ENCODE measurements at regions not wholly inside any gene's neighbourhood (a gene's known extent, or its start where the extent isn't known, plus 50 kb on each side); places are given as distances from the start of the nearest gene placed in this dataset.

GRCh38 chr18:51645607-51646006, 448.1 kb upstream of the MEX3C start:
- no peaks in the 10 kb centered on the region for H3K36me3 ChIP-seq (ENCODE audit: control insufficient read depth, low read length)
- H3K27me3 ChIP-seq (ENCODE audit: control insufficient read depth, low read length): no peaks in the 10 kb centered on the region
- no peak overlapping the region for H3K4me3 ChIP-seq (ENCODE audit: low read length)
- no peaks in the 10 kb centered on the region for H3K9me3 ChIP-seq (ENCODE audit: control insufficient read depth, insufficient read depth, low read length)
- H3K27ac ChIP-seq (ENCODE audit: low read depth, low read length): no peak overlapping the region
- H3K79me2 ChIP-seq (ENCODE audit: control insufficient read depth, low read length): no peaks in the 10 kb centered on the region
- H4K20me1 ChIP-seq (ENCODE audit: control insufficient read depth, insufficient read depth, low read depth, low read length): no peaks in the 10 kb centered on the region
- H3K9me2 ChIP-seq (replicated peaks; ENCODE audit: control insufficient read depth, low read length): no peaks in the 10 kb centered on the region
- no peaks in the 10 kb centered on the region for H3F3A ChIP-seq (ENCODE audit: control insufficient read depth, insufficient read depth)
- TF ChIP-seq CTCF (IDR thresholded peaks at IDR 0.05; ENCODE audit: low read depth, low read length, poor library complexity, severe bottlenecking) (no peak), EZH2phosphoT487 (IDR thresholded peaks at IDR 0.05; ENCODE audit: borderline replicate concordance, low read length) (no peak)
- no peak overlapping the region for H3K4me2 ChIP-seq (ENCODE audit: low read length)
- H3K4me1 ChIP-seq (ENCODE audit: control insufficient read depth, low read length): no peaks in the 10 kb centered on the region

- Histone ChIP-seq H3K27me3 (ENCODE audit: control insufficient read depth, low read length) (no peaks in the 10 kb centered on the region), H3K27ac (ENCODE audit: low read depth, low read length) (no peak overlapping the region), H3K9me2 (replicated peaks; ENCODE audit: control insufficient read depth, low read length) (no peaks in the 10 kb centered on the region), H3K4me2 (ENCODE audit: low read length) (no peak overlapping the region), H3K4me3 (ENCODE audit: low read length) (no peak overlapping the region), H3K9me3 (ENCODE audit: control insufficient read depth, insufficient read depth, low read length) (no peaks in the 10 kb centered on the region), H3F3A (ENCODE audit: control insufficient read depth, insufficient read depth) (no peaks in the 10 kb centered on the region), H3K36me3 (ENCODE audit: control insufficient read depth, low read length) (no peaks in the 10 kb centered on the region), H3K4me1 (ENCODE audit: control insufficient read depth, low read length) (no peaks in the 10 kb centered on the region), H4K20me1 (ENCODE audit: control insufficient read depth, insufficient read depth, low read depth, low read length) (no peaks in the 10 kb centered on the region), H3K79me2 (ENCODE audit: control insufficient read depth, low read length) (no peaks in the 10 kb centered on the region)
- TF ChIP-seq EZH2phosphoT487 (IDR thresholded peaks at IDR 0.05; ENCODE audit: borderline replicate concordance, low read length) (no peak), CTCF (IDR thresholded peaks at IDR 0.05; ENCODE audit: low read depth, low read length, poor library complexity, severe bottlenecking) (no peak)
Observed at GRCh38 chr18:51647346-51647745, 449.9 kb upstream of the MEX3C start.

DNA sequence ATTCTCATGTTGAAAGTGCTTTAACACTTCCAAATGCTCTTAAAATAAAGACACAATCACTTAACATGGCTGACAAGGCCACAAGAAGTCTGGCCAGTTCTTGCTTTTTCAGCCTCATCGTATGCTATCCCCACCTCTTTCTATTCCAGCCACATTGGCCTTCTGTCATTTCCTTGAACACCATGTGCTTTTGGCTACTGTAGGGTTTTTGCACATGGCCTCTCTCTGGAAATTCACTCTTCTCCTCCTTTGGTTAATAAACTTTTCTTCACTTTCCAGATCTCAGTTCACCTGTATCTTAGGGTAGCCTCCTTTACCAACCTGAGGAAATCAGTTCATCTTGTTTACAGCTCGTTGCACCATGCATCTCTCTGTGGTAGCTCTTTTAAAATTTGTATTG, 450.5 kb upstream of the MEX3C start:
- Histone ChIP-seq H3K4me1 (ENCODE audit: control insufficient read depth, low read length) (no peaks in the 10 kb centered on the region), H3F3A (ENCODE audit: control insufficient read depth, insufficient read depth) (no peaks in the 10 kb centered on the region), H3K9me3 (ENCODE audit: control insufficient read depth, insufficient read depth, low read length) (no peaks in the 10 kb centered on the region), H3K27me3 (ENCODE audit: control insufficient read depth, low read length) (no peaks in the 10 kb centered on the region), H3K79me2 (ENCODE audit: control insufficient read depth, low read length) (no peaks in the 10 kb centered on the region), H3K9me2 (replicated peaks; ENCODE audit: control insufficient read depth, low read length) (no peaks in the 10 kb centered on the region), H3K4me3 (ENCODE audit: low read length) (no peak overlapping the region), H3K4me2 (ENCODE audit: low read length) (no peak overlapping the region), H3K36me3 (ENCODE audit: control insufficient read depth, low read length) (no peaks in the 10 kb centered on the region), H4K20me1 (ENCODE audit: control insufficient read depth, insufficient read depth, low read depth, low read length) (no peaks in the 10 kb centered on the region), H3K27ac (ENCODE audit: low read depth, low read length) (no peak overlapping the region)
- TF ChIP-seq CTCF (IDR thresholded peaks at IDR 0.05; ENCODE audit: low read depth, low read length, poor library complexity, severe bottlenecking) (no peak), EZH2phosphoT487 (IDR thresholded peaks at IDR 0.05; ENCODE audit: borderline replicate concordance, low read length) (no peak)

DNA sequence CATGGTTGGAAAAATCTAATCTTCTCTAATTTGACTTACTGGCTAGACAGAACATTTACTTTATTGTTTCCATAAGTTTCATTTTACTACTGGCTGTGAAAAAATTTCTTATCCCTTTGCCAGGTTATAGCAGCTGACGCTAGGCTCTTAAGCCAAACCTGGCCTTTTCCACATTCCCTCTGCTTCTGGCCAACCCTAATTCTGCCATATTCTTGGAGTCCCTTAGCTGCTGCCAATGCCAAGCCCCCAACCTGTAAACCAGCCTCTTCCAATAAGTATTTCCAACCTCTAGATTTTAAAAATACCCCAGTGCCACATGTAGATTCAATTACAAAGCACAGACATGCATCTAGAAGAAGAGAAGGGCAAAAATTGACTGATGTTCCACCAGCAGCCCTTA, 452.3 kb upstream of the MEX3C start:
- TF ChIP-seq CTCF (IDR thresholded peaks at IDR 0.05; ENCODE audit: low read depth, low read length, poor library complexity, severe bottlenecking): no peak
- TF ChIP-seq EZH2phosphoT487 (IDR thresholded peaks at IDR 0.05; ENCODE audit: borderline replicate concordance, low read length): no peak
- Histone ChIP-seq H3K4me3 (ENCODE audit: low read length) (no peak overlapping the region), H3K9me3 (ENCODE audit: control insufficient read depth, insufficient read depth, low read length) (no peaks in the 10 kb centered on the region), H3K9me2 (replicated peaks; ENCODE audit: control insufficient read depth, low read length) (no peaks in the 10 kb centered on the region), H3K4me1 (ENCODE audit: control insufficient read depth, low read length) (no peaks in the 10 kb centered on the region), H3K27ac (ENCODE audit: low read depth, low read length) (no peak overlapping the region), H3K27me3 (ENCODE audit: control insufficient read depth, low read length) (no peaks in the 10 kb centered on the region), H4K20me1 (ENCODE audit: control insufficient read depth, insufficient read depth, low read depth, low read length) (no peaks in the 10 kb centered on the region), H3K36me3 (ENCODE audit: control insufficient read depth, low read length) (no peaks in the 10 kb centered on the region), H3K4me2 (ENCODE audit: low read length) (no peak overlapping the region), H3F3A (ENCODE audit: control insufficient read depth, insufficient read depth) (no peaks in the 10 kb centered on the region), H3K79me2 (ENCODE audit: control insufficient read depth, low read length) (no peaks in the 10 kb centered on the region)

Data from DOHH2 (cell line).